Testis (tissue), 2 donors: ENCODE measurements at regions not wholly inside any gene's neighbourhood (a gene's known extent, or its start where the extent isn't known, plus 50 kb on each side); places are given as distances from the start of the nearest gene placed in this dataset.

ENCODE experiments used
- DNase-seq: peaks from one replicate; pipeline ENCODE4 v3.0.0-alpha.2; 2019
- H3K27ac ChIP-seq, 2 donors: fragments of 200-600 bp; sonication (generic); one replicate each; pipeline ENCODE4 v1.5.1; 2019
- H3K27me3 ChIP-seq: fragments of 200-600 bp; sonication (generic); one replicate; pipeline ENCODE4 v1.5.1; 2019
- H3K36me3 ChIP-seq: fragments of 200-600 bp; sonication (generic); one replicate; pipeline ENCODE4 v1.5.1; 2017; ENCODE audit warnings: low read depth; ENCODE audit errors: missing control alignments
- H3K4me1 ChIP-seq: fragments of 200-600 bp; sonication (generic); one replicate; pipeline ENCODE4 v1.5.1; 2019
- H3K4me3 ChIP-seq, 2 donors: fragments of 200-600 bp; sonication (generic); one replicate each; pipeline ENCODE4 v1.5.1; 2017 to 2019
- H3K9me3 ChIP-seq: fragments of 200-600 bp; sonication (generic); one replicate; pipeline ENCODE4 v1.5.1; 2017
- CTCF ChIP-seq, 3 experiments: fragments of 450-650 bp in 2 of 3; fragments of 200-600 bp in 1 of 3; sonication (generic) in 1 of 3; IDR thresholded peaks; one replicate each; pipeline ENCODE4 v1.5.1; 2016 to 2019; ENCODE audit warnings: antibody characterized with exemption in 3 of 3, mild to moderate bottlenecking in 2 of 3, moderate library complexity in 1 of 3
- POLR2A ChIP-seq: fragments of 450-650 bp; IDR thresholded peaks from one replicate; pipeline ENCODE4 v1.6.1; 2017; ENCODE audit warnings: antibody characterized with exemption, mild to moderate bottlenecking, moderate library complexity
- WGBS, 2 donors: methylation state at CpG; one replicate each; pipeline ENCODE4 v1.1.5; 2018; 5-methylcytosine and 5-hydroxymethylcytosine counted together
- intact Hi-C: fragments of 100-400 bp; cut with DNase I; formaldehyde crosslinking; loops from one replicate; pipeline ENCODE4 v1.15.1; 2023; ENCODE audit warnings: low total_unique reads

GRCh38 chr15:35737441-35737840, 191.5 kb upstream of the DPH6 start:
- H3K4me3 ChIP-seq, result no peak overlapping the region
- no peak for TF ChIP-seq CTCF (IDR thresholded peaks at IDR 0.05)
- no peak for TF ChIP-seq POLR2A
- H3K36me3 ChIP-seq, result no peaks in the 10 kb centered on the region
- WGBS, 2 donors, result 89 to 99% methylated on average over 2 of the region's 2 CpGs
- H3K9me3 ChIP-seq, result no peaks in the 10 kb centered on the region
- intact Hi-C loops, result no loop called here
- H3K4me1 ChIP-seq, result no peaks in the 10 kb centered on the region
- H3K27ac ChIP-seq, result no peak overlapping the region
- no peak for DNase-seq
- H3K27me3 ChIP-seq, result no peaks in the 10 kb centered on the region

- Histone ChIP-seq H3K36me3 (no peaks in the 10 kb centered on the region), H3K4me1 (no peaks in the 10 kb centered on the region), H3K27me3 (no peaks in the 10 kb centered on the region), H3K27ac (no peak overlapping the region), H3K9me3 (no peaks in the 10 kb centered on the region), H3K4me3 (no peak overlapping the region)
- no peak for DNase-seq
- intact Hi-C loops, result no loop called here
- TF ChIP-seq POLR2A (no peak), CTCF (IDR thresholded peaks at IDR 0.05) (no peak)
- 89 to 91% methylated on average over 3 of the region's 3 CpGs for WGBS, 2 donors
Observed at GRCh38 chr15:35738370-35738769, 192.4 kb upstream of the DPH6 start.

GRCh38 chr15:35740761-35741160, 194.8 kb upstream of the DPH6 start:
- no peak for DNase-seq
- Histone ChIP-seq H3K4me3 (no peak overlapping the region), H3K4me1 (no peaks in the 10 kb centered on the region), H3K9me3 (no peaks in the 10 kb centered on the region), H3K27me3 (no peaks in the 10 kb centered on the region), H3K36me3 (no peaks in the 10 kb centered on the region), H3K27ac (no peak overlapping the region)
- no peak for TF ChIP-seq CTCF (IDR thresholded peaks at IDR 0.05)
- TF ChIP-seq POLR2A, result no peak
- intact Hi-C loops, result no loop called here

GRCh38 chr15:35741395-35741794, 195.4 kb upstream of the DPH6 start:
- no peaks in the 10 kb centered on the region for H3K36me3 ChIP-seq
- H3K27me3 ChIP-seq, result no peaks in the 10 kb centered on the region
- H3K4me3 ChIP-seq, result no peak overlapping the region
- no peaks in the 10 kb centered on the region for H3K9me3 ChIP-seq
- DNase-seq, result no peak
- no peaks in the 10 kb centered on the region for H3K4me1 ChIP-seq
- intact Hi-C loops, result no loop called here
- TF ChIP-seq POLR2A (no peak), CTCF (IDR thresholded peaks at IDR 0.05) (no peak)
- H3K27ac ChIP-seq, result no peak overlapping the region
- WGBS, 2 donors, result 59 to 78% methylated on average over 1 of the region's 1 CpG

GRCh38 chr15:35741881-35742280, 195.9 kb upstream of the DPH6 start:
- no peaks in the 10 kb centered on the region for H3K9me3 ChIP-seq
- H3K27ac ChIP-seq, result no peak overlapping the region
- H3K4me1 ChIP-seq, result no peaks in the 10 kb centered on the region
- H3K4me3 ChIP-seq, result no peak overlapping the region
- TF ChIP-seq POLR2A (no peak), CTCF (IDR thresholded peaks at IDR 0.05) (no peak)
- no peaks in the 10 kb centered on the region for H3K27me3 ChIP-seq
- no peak for DNase-seq
- no peaks in the 10 kb centered on the region for H3K36me3 ChIP-seq
- intact Hi-C loops, result no loop called here
